GM21528 (cell line): ENCODE measurements at regions not wholly inside any gene's neighbourhood (a gene's known extent, or its start where the extent isn't known, plus 50 kb on each side); places are given as distances from the start of the nearest gene placed in this dataset.

Source experiments
- ATAC-seq: cut with Tn5 transposase; IDR thresholded peaks from one replicate; pipeline ENCODE4 v1.9.1; 2021; ENCODE audit warnings: mild to moderate bottlenecking, moderate library complexity; ENCODE audit not compliant: unreplicated experiment, low FRiP score

- no peak for ATAC-seq
Observed at GRCh38 chr15:99921101-99921500, 187.9 kb upstream of the LYSMD4 start.

- ATAC-seq = no peak
Observed at GRCh38 chr15:99918072-99918471, 184.8 kb upstream of the LYSMD4 start.

GRCh38 chr15:99917252-99917651 lies 184.0 kb upstream of the LYSMD4 start:
- ATAC-seq = no peak

GRCh38 chr15:99916668-99917223 lies 183.5 kb upstream of the LYSMD4 start:
- no peak for ATAC-seq

GRCh38 chr15:99914723-99915122 lies 181.5 kb upstream of the LYSMD4 start:
- no peak for ATAC-seq

GRCh38 chr15:99911816-99912215 lies 178.6 kb upstream of the LYSMD4 start:
- no peak for ATAC-seq

GRCh38 chr15:99909592-99910295 lies 176.5 kb upstream of the LYSMD4 start:
- ATAC-seq = no peak

- ATAC-seq = no peak
Observed at GRCh38 chr15:99907698-99908097, 174.5 kb upstream of the LYSMD4 start.

GRCh38 chr15:99906793-99907192 lies 173.6 kb upstream of the LYSMD4 start:
- ATAC-seq = no peak

- ATAC-seq = no peak
Observed at GRCh38 chr15:99906311-99906710, 173.1 kb upstream of the LYSMD4 start.

- ATAC-seq = no peak
Observed at GRCh38 chr15:99902248-99902928, 169.2 kb upstream of the LYSMD4 start.

GRCh38 chr15:99895956-99896311 lies 162.7 kb upstream of the LYSMD4 start:
- peak; percentile 69 for ATAC-seq

- peak; percentile 70 for ATAC-seq
Observed at GRCh38 chr15:99895189-99895955, 162.1 kb upstream of the LYSMD4 start.

GRCh38 chr15:99878835-99879234 lies 145.6 kb upstream of the LYSMD4 start:
- no peak for ATAC-seq

GRCh38 chr15:99873451-99873850 lies 140.2 kb upstream of the LYSMD4 start:
- no peak for ATAC-seq

- ATAC-seq = no peak
Observed at GRCh38 chr15:99863550-99864198, 130.4 kb upstream of the LYSMD4 start.

GRCh38 chr15:99857836-99858235 lies 124.6 kb upstream of the LYSMD4 start:
- no peak for ATAC-seq

- no peak for ATAC-seq
Observed at GRCh38 chr15:99850517-99850916, 117.3 kb upstream of the LYSMD4 start.

GRCh38 chr15:99845009-99845408 lies 111.8 kb upstream of the LYSMD4 start:
- no peak for ATAC-seq

- ATAC-seq = no peak
Observed at GRCh38 chr15:99844150-99844549, 110.9 kb upstream of the LYSMD4 start.

- ATAC-seq = no peak
Observed at GRCh38 chr15:99842071-99842470, 108.8 kb upstream of the LYSMD4 start.
